CD8-positive, alpha-beta memory T cell (primary cell): ENCODE measurements at regions not wholly inside any gene's neighbourhood (a gene's known extent, or its start where the extent isn't known, plus 50 kb on each side); places are given as distances from the start of the nearest gene placed in this dataset.

Source experiments
- CTCF ChIA-PET: fragments of 350-600 bp; sonication (Branson Sonifier 250); formaldehyde crosslinking; loops from one replicate; lab custom pipeline; 2021; ENCODE audit warnings: antibody characterized with exemption; lab: Charles Lee
- POLR2A ChIA-PET: fragments of 350-600 bp; sonication (Branson Sonifier 250); formaldehyde crosslinking; loops from one replicate; lab custom pipeline; 2021; ENCODE audit warnings: antibody characterized with exemption; lab: Charles Lee
- DNase-seq, 5 donors: peaks; one replicate each; pipeline versions ENCODE4 v3.0.0 to v3.0.0-alpha.2; 2020 to 2022; ENCODE audit warnings: mixed read lengths in 1 of 5
- H3K27ac ChIP-seq: one replicate; pipeline ENCODE4 v1.7.0; 2013; ENCODE audit warnings: low read depth, mild to moderate bottlenecking, low read length, moderate library complexity
- H3K27me3 ChIP-seq: 2 replicates; pipeline ENCODE4 v1.7.0; 2013; ENCODE audit warnings: low read length, mild to moderate bottlenecking; ENCODE audit not compliant: insufficient read depth, poor library complexity, severe bottlenecking
- H3K36me3 ChIP-seq: 2 replicates; pipeline ENCODE4 v1.7.0; 2013; ENCODE audit warnings: mild to moderate bottlenecking, low read length, moderate library complexity; ENCODE audit not compliant: insufficient read depth
- H3K4me1 ChIP-seq: 2 replicates; pipeline ENCODE4 v1.7.0; 2013; ENCODE audit warnings: mild to moderate bottlenecking, low read length, moderate library complexity; ENCODE audit not compliant: insufficient read depth
- H3K4me3 ChIP-seq: 2 replicates; pipeline ENCODE4 v1.7.0; 2013; ENCODE audit warnings: mild to moderate bottlenecking, low read length
- H3K9me3 ChIP-seq: 2 replicates; pipeline ENCODE4 v1.7.0; 2013; ENCODE audit warnings: mild to moderate bottlenecking, low read length
- H3K27ac Mint-ChIP-seq, 8 donors: one replicate each; pipeline ENCODE4 v1.8.0; 2020 to 2021; ENCODE audit warnings: mixed read lengths in 8 of 8, mild to moderate bottlenecking in 6 of 8, inconsistent platforms in 3 of 8, moderate library complexity in 3 of 8
- H3K27me3 Mint-ChIP-seq, 2 donors: one replicate each; pipeline ENCODE4 v1.8.0; 2020 to 2021; ENCODE audit warnings: mixed read lengths in 2 of 2, mild to moderate bottlenecking in 1 of 2, moderate library complexity in 1 of 2
- H3K36me3 Mint-ChIP-seq, 3 donors: one replicate each; pipeline ENCODE4 v1.8.0; 2020 to 2021; ENCODE audit warnings: mixed read lengths in 3 of 3, inconsistent platforms in 1 of 3, mild to moderate bottlenecking in 1 of 3
- H3K4me1 Mint-ChIP-seq, 3 donors: one replicate each; pipeline ENCODE4 v1.8.0; 2020 to 2021; ENCODE audit warnings: mixed read lengths in 3 of 3, inconsistent platforms in 1 of 3, mild to moderate bottlenecking in 1 of 3
- H3K4me3 Mint-ChIP-seq, 7 donors: one replicate each; pipeline ENCODE4 v1.8.0; 2020 to 2021; ENCODE audit warnings: mixed read lengths in 7 of 7, mild to moderate bottlenecking in 6 of 7, moderate library complexity in 4 of 7, inconsistent platforms in 2 of 7
- H3K9me3 Mint-ChIP-seq, 5 donors: one replicate each; pipeline ENCODE4 v1.8.0; 2020 to 2022; ENCODE audit warnings: mixed read lengths in 5 of 5, mild to moderate bottlenecking in 3 of 5, moderate library complexity in 2 of 5, inconsistent platforms in 1 of 5

DNA sequence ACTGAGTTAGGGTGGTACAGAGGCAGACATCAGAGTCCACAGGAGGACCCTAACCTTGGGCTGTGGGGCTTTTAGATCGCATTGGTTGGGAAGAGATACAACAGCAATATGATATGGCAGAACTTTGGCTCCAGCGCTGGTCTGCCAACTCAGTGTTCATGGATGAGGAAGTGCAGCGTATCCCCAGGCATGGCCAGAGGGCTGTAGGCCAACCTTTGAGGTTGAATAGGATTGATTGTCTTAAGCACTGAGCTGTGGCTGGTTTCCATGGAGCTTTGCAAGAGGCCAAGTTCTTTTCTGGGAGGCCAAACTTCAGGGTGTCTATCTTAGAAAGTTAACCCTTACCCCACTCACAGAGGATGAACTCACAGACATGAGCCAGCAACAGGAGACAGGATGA, 144.1 kb upstream of the TMTC4 start:
- no peaks in the 10 kb centered on the region for H3K36me3 ChIP-seq
- CTCF ChIA-PET = no interaction called here
- H3K4me1 Mint-ChIP-seq = no peaks in the 10 kb centered on the region
- no peaks in the 10 kb centered on the region for H3K4me1 ChIP-seq
- POLR2A ChIA-PET = no interaction called here
- H3K9me3 ChIP-seq = no peaks in the 10 kb centered on the region
- H3K27me3 Mint-ChIP-seq = peaks cover 11 to 29% of the 10 kb centered on the region in 2 donors
- H3K27ac Mint-ChIP-seq = no peak overlapping the region
- no peaks in the 10 kb centered on the region for H3K27me3 ChIP-seq
- no peak overlapping the region for H3K4me3 Mint-ChIP-seq
- peaks cover 0 to 5% (median 0%) of the 10 kb centered on the region in 3 donors for H3K36me3 Mint-ChIP-seq
- H3K9me3 Mint-ChIP-seq = peaks cover 0 to 14% (median 4%) of the 10 kb centered on the region in 5 donors
- DNase-seq = no peak
- H3K27ac ChIP-seq = no peak overlapping the region
- H3K4me3 ChIP-seq = no peak overlapping the region

DNA sequence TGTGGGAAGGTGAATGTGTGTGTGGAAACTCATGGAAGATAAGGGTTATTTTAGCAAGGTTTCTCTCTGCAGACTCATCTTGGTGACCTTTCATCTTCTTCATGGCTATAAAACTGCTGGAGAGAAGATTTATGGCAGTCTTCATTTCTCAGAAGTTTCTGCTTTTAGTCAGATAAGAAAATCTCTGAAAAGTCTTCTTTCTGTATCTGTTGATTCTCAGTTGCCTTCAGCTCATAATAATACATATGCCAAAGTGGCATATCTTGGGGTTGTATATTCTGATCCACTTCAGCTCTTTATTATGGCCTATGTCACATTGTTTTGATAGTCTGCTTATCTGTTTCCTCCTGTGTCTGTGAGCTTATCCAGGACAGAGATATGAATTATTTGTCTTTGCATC, 143.3 kb upstream of the TMTC4 start:
- Mint-ChIP-seq H3K27ac (no peak overlapping the region), H3K27me3 (peaks cover 11 to 30% of the 10 kb centered on the region in 2 donors), H3K4me3 (no peak overlapping the region), H3K4me1 (no peaks in the 10 kb centered on the region), H3K36me3 (peaks cover 0 to 5% (median 0%) of the 10 kb centered on the region in 3 donors), H3K9me3 (peaks cover 0 to 14% (median 4%) of the 10 kb centered on the region in 5 donors)
- Histone ChIP-seq H3K4me3 (no peak overlapping the region), H3K9me3 (no peaks in the 10 kb centered on the region), H3K27me3 (no peaks in the 10 kb centered on the region), H3K36me3 (no peaks in the 10 kb centered on the region), H3K27ac (no peak overlapping the region), H3K4me1 (no peaks in the 10 kb centered on the region)
- DNase-seq = no peak
- ChIA-PET POLR2A (no interaction called here), CTCF (no interaction called here)

DNA sequence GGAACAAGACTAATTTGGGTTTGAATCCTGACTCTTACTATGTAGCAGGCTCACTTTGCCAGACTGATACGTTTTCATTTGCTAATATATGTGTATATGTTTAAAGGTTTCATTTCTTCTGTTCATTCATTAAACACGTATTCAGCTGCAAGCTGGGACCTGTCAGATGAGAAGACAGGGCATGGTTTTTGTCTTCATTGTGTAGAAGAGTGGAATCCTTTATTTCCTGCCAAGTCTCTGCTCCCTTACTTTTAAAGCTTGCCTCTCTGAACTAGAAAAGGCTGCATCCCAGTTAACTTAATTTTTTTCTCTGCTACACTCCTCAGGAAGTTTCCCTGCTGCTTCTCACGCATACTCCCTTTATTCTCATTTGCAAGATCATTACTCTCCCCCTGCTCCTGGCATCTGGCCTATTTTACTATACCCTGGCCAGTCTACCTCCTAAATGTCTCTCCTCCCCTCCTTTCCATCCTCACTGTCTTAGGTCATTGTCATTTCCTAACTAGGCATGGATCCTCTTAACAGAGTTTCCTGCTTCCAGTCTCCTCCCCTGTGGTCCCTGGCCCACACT, 141.0 kb upstream of the TMTC4 start:
- peaks cover 0 to 14% (median 4%) of the 10 kb centered on the region in 5 donors for H3K9me3 Mint-ChIP-seq
- no peaks in the 10 kb centered on the region for H3K36me3 ChIP-seq
- POLR2A ChIA-PET = no interaction called here

DNA sequence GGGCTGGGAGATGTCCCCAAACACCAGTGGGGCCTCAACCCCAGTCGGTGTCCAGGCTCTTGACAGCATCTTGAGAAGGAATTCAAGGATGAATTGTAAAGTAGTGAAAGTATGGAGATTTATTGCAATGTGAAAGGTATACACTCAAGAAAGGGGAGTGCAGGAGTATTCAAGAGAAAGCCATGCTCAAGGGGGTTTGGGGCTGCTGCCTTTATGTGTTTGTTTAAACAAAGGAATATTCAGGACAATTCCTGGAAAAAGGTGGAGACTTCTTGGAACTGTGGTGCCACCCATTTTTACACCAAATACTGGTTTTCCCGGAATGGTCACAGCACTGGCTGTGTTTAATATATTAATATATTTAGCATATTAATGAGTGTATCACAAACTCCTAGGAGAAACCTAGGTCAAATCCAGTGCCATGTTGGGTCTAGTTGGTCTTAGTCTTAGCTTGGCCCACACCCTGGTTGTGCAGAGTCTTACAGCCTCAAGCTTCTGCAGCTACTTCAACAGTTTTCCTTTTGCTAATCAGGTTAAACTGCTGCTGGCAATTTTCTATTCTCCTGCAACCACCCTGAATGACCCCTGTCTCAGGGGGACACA, 138.5 kb upstream of the TMTC4 start:
- Mint-ChIP-seq H3K4me3 (no peak overlapping the region), H3K27ac (no peak overlapping the region), H3K9me3 (peaks cover 0 to 8% (median 4%) of the 10 kb centered on the region in 5 donors), H3K4me1 (no peaks in the 10 kb centered on the region), H3K36me3 (peaks cover 0 to 5% (median 0%) of the 10 kb centered on the region in 3 donors), H3K27me3 (peaks cover 7 to 53% of the 10 kb centered on the region in 2 donors)
- ChIA-PET CTCF (no interaction called here), POLR2A (no interaction called here)
- no peak overlapping the region for H3K27ac ChIP-seq
- H3K4me1 ChIP-seq = no peaks in the 10 kb centered on the region
- H3K4me3 ChIP-seq = no peak overlapping the region
- no peak for DNase-seq
- peaks cover 3% of the 10 kb centered on the region for H3K27me3 ChIP-seq
- H3K9me3 ChIP-seq = no peaks in the 10 kb centered on the region
- H3K36me3 ChIP-seq = no peaks in the 10 kb centered on the region

More for the DNA sequence above, 141.0 kb upstream of the TMTC4 start:
- Mint-ChIP-seq H3K27ac (no peak overlapping the region), H3K36me3 (peaks cover 0 to 5% (median 0%) of the 10 kb centered on the region in 3 donors), H3K27me3 (peaks cover 11 to 42% of the 10 kb centered on the region in 2 donors), H3K4me1 (no peaks in the 10 kb centered on the region), H3K4me3 (no peak overlapping the region)
- no peak overlapping the region for H3K27ac ChIP-seq
- H3K9me3 ChIP-seq = no peaks in the 10 kb centered on the region
- H3K4me1 ChIP-seq = no peaks in the 10 kb centered on the region
- H3K27me3 ChIP-seq = peaks cover 3% of the 10 kb centered on the region
- DNase-seq = no peak
- CTCF ChIA-PET = interaction anchor here (1.4 kb wide), 1 partner anchor 11 kb away, joined by 3 read pairs; no protein-coding TSS in a partner anchor
- no peak overlapping the region for H3K4me3 ChIP-seq

DNA sequence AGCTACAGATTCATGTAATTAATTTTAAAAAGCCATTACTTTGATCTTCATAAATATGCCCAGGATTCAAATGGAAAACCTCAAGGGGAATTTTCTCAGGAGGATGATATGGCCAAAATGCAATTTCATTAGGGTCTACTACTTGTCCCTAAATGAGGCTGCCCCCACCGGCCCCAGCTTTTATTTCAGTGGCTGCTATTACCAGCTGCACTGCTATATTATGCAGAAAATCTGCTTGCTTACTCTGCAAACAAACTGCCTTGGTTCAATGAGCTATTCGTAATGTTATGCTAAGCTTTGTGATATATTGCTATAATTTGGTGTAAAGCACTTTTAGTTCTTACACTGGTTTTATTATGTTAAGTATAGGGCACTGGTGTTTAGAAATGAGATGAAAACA, 137.3 kb upstream of the TMTC4 start:
- Mint-ChIP-seq H3K27ac (no peak overlapping the region), H3K27me3 (peaks cover 4 to 56% of the 10 kb centered on the region in 2 donors), H3K36me3 (peaks cover 0 to 5% (median 0%) of the 10 kb centered on the region in 3 donors), H3K4me1 (no peaks in the 10 kb centered on the region), H3K9me3 (peaks cover 0 to 2% (median 0%) of the 10 kb centered on the region in 5 donors), H3K4me3 (no peak overlapping the region)
- no peak for DNase-seq
- Histone ChIP-seq H3K27me3 (peaks cover 3% of the 10 kb centered on the region), H3K4me3 (no peak overlapping the region), H3K27ac (no peak overlapping the region), H3K36me3 (no peaks in the 10 kb centered on the region), H3K4me1 (no peaks in the 10 kb centered on the region), H3K9me3 (no peaks in the 10 kb centered on the region)
- CTCF ChIA-PET = interaction anchor here (0.6 kb wide), 1 partner anchor 44 kb away, joined by 3 read pairs; no protein-coding TSS in a partner anchor
- POLR2A ChIA-PET = no interaction called here

DNA sequence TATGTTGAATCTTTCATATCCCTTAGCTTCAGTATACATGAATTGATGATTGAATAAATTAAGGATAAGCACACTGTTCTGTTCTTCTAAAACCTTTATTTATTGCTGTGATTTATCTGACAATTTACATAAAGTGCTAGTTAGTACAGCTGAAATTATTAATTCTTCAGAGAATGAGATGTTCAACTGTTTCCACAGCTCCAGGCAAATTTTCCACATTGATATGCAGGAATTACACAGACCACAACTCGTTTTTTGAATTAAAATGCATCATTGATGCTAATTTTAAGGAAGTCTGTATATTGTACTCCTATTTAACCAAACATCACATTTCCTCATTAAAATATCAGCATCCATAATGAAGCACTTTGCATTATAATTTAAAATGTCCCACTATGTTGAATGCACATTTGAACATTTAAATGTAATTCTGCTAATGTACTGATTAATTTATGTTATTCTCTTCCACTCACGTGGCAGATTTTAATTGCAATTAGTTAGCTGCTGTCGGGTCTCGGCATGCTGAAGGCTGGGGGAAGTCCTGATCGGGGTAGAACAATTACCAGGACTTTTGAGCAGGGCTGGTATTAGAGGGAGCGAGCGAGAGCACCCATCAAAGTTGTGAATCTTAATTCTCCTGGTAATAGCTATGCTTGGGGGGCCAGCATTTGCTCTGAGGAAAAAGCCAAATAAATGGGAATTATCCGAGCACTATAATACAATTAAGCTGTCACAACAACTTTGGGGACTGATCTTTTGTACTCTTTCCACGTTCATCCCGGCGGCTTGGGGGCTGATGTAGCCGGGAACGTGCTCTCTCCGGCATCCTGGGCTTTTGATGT, 136.7 kb upstream of the TMTC4 start:
- H3K27ac Mint-ChIP-seq = no peak overlapping the region
- peaks cover 0 to 2% (median 0%) of the 10 kb centered on the region in 5 donors for H3K9me3 Mint-ChIP-seq
- no peak overlapping the region for H3K27ac ChIP-seq
- POLR2A ChIA-PET = no interaction called here
- H3K27me3 Mint-ChIP-seq = peaks cover 6 to 57% of the 10 kb centered on the region in 2 donors
- H3K36me3 ChIP-seq = no peaks in the 10 kb centered on the region
- no peak overlapping the region for H3K4me3 ChIP-seq
- no peak for DNase-seq
- peaks cover 0 to 3% (median 0%) of the 10 kb centered on the region in 3 donors for H3K36me3 Mint-ChIP-seq
- H3K9me3 ChIP-seq = no peaks in the 10 kb centered on the region
- H3K4me1 ChIP-seq = no peaks in the 10 kb centered on the region
- CTCF ChIA-PET = interaction anchor here (0.6 kb wide), 1 partner anchor 43 kb away, joined by 3 read pairs; no protein-coding TSS in a partner anchor
- H3K4me3 Mint-ChIP-seq = no peak overlapping the region
- peaks cover 3% of the 10 kb centered on the region for H3K27me3 ChIP-seq
- H3K4me1 Mint-ChIP-seq = no peaks in the 10 kb centered on the region

DNA sequence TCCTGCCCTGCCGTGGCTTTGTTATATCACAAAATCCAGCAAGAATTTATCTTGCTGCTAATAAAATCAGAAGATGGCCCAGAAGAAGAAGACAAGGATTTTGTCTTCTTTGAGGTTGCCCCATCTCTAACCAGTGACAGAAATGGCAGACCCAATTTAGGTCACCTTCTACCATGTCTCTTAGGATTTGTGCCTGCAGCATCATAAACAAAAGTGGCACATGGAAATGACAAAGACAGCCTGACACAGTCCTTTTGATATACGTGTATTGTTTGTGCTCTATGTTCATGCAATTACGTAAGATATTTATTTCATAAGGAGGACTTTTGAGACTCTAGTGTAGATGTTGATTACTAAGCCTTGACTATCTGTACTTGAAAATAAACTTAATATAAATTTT, 135.9 kb upstream of the TMTC4 start:
- Mint-ChIP-seq H3K27me3 (peaks cover 8 to 54% of the 10 kb centered on the region in 2 donors), H3K9me3 (peaks cover 0 to 2% (median 0%) of the 10 kb centered on the region in 5 donors), H3K4me1 (no peaks in the 10 kb centered on the region), H3K27ac (no peak overlapping the region), H3K36me3 (no peaks in the 10 kb centered on the region), H3K4me3 (no peak overlapping the region)
- DNase-seq = no peak
- no peaks in the 10 kb centered on the region for H3K36me3 ChIP-seq
- POLR2A ChIA-PET = no interaction called here
- H3K4me3 ChIP-seq = no peak overlapping the region
- H3K4me1 ChIP-seq = no peaks in the 10 kb centered on the region
- H3K9me3 ChIP-seq = no peaks in the 10 kb centered on the region
- CTCF ChIA-PET = no interaction called here
- H3K27ac ChIP-seq = no peak overlapping the region
- peaks cover 3% of the 10 kb centered on the region for H3K27me3 ChIP-seq

DNA sequence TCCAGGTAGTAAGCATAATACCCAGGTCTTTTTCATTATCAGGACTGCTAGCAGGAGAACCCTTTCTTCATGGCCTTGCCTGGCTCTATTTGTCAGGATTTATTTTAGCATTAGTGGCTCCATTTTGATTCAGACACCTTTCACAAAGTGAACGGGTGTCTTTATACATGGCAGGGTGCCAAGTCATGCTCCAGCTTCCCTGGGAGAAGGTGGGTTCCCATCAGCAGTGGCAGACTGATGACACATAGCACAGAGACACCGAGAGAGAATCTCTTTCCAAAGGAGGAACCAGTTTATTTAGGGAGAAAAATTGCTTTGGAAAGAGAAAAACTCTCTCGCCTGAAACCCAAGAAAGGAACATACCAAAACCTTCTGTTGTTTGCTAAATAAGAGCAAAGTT, 135.3 kb upstream of the TMTC4 start:
- H3K9me3 Mint-ChIP-seq = peaks cover 0 to 2% (median 0%) of the 10 kb centered on the region in 5 donors
- no peak overlapping the region for H3K4me3 Mint-ChIP-seq
- CTCF ChIA-PET = no interaction called here

More for the DNA sequence above, 135.3 kb upstream of the TMTC4 start:
- no peak overlapping the region for H3K27ac ChIP-seq
- Mint-ChIP-seq H3K36me3 (no peaks in the 10 kb centered on the region), H3K27ac (no peak overlapping the region), H3K4me1 (no peaks in the 10 kb centered on the region), H3K27me3 (peaks cover 6 to 53% of the 10 kb centered on the region in 2 donors)
- H3K4me1 ChIP-seq = no peaks in the 10 kb centered on the region
- POLR2A ChIA-PET = no interaction called here
- H3K36me3 ChIP-seq = no peaks in the 10 kb centered on the region
- no peaks in the 10 kb centered on the region for H3K9me3 ChIP-seq
- peaks cover 3% of the 10 kb centered on the region for H3K27me3 ChIP-seq
- no peak for DNase-seq
- no peak overlapping the region for H3K4me3 ChIP-seq
